ENCODE measurements at regions not wholly inside any gene's neighbourhood (a gene's known extent, or its start where the extent isn't known, plus 50 kb on each side); places are given as distances from the start of the nearest gene placed in this dataset.

GRCh38 chr2:128755695-128756364, 437.2 kb upstream of the HS6ST1 start:
- Histone ChIP-seq H3K27ac (no peak overlapping the region), H3K4me3 (no peak overlapping the region), H3K4me1 (ENCODE audit: insufficient read depth) (peaks cover 5% of the 10 kb centered on the region), H3K9me3 (no peaks in the 10 kb centered on the region), H3K36me3 (no peaks in the 10 kb centered on the region), H3K27me3 (no peaks in the 10 kb centered on the region)
- DNase-seq = no peak
- intact Hi-C loops (cut with DNase I) = loop anchor here in 1 of 4 donors (5.0 kb wide), 1 partner anchor 434 kb away; no protein-coding TSS in a partner anchor
- no peak for TF ChIP-seq CTCF (IDR thresholded peaks at IDR 0.05)
- TF ChIP-seq POLR2A (IDR thresholded peaks at IDR 0.05) = no peak
- no peak for TF ChIP-seq EP300 (IDR thresholded peaks at IDR 0.05)
- 54 to 64% (median 64%) methylated on average over 15 of the region's 15 CpGs for WGBS, 3 donors

- 14 to 18% (median 18%) methylated on average over 2 of the region's 2 CpGs for WGBS, 3 donors
- no peak for TF ChIP-seq CTCF (IDR thresholded peaks at IDR 0.05)
- TF ChIP-seq EP300 (IDR thresholded peaks at IDR 0.05) = no peak
- no peak for TF ChIP-seq POLR2A (IDR thresholded peaks at IDR 0.05)
- no peak for DNase-seq
Measured at GRCh38 chr2:128756365-128756717, 437.7 kb upstream of the HS6ST1 start.

GRCh38 chr2:128765811-128766210, 447.1 kb upstream of the HS6ST1 start:
- Histone ChIP-seq H3K9me3 (no peaks in the 10 kb centered on the region), H3K4me3 (no peak overlapping the region), H3K27ac (no peak overlapping the region), H3K36me3 (no peaks in the 10 kb centered on the region), H3K4me1 (ENCODE audit: insufficient read depth) (no peaks in the 10 kb centered on the region), H3K27me3 (no peaks in the 10 kb centered on the region)
- intact Hi-C loops (cut with DNase I) = no loop called here
- DNase-seq = peak in 1 of 5 donors; percentile 15
- WGBS, 3 donors = 56 to 73% (median 68%) methylated on average over 6 of the region's 6 CpGs
- TF ChIP-seq EP300 (IDR thresholded peaks at IDR 0.05) (no peak), POLR2A (IDR thresholded peaks at IDR 0.05) (no peak), CTCF (IDR thresholded peaks at IDR 0.05) (no peak)

More at GRCh38 chr2:128756365-128756717, 437.7 kb upstream of the HS6ST1 start:
- H3K9me3 ChIP-seq = no peaks in the 10 kb centered on the region
- no peak overlapping the region for H3K4me3 ChIP-seq
- peaks cover 4% of the 10 kb centered on the region for H3K4me1 ChIP-seq (ENCODE audit: insufficient read depth)
- H3K27ac ChIP-seq = no peak overlapping the region
- no peaks in the 10 kb centered on the region for H3K27me3 ChIP-seq
- no peaks in the 10 kb centered on the region for H3K36me3 ChIP-seq
- intact Hi-C loops (cut with DNase I) = loop anchor here in 1 of 4 donors (5.0 kb wide), 1 partner anchor 434 kb away; no protein-coding TSS in a partner anchor

GRCh38 chr2:128768041-128768440, 449.4 kb upstream of the HS6ST1 start:
- H3K36me3 ChIP-seq = no peaks in the 10 kb centered on the region
- no peaks in the 10 kb centered on the region for H3K9me3 ChIP-seq
- H3K27me3 ChIP-seq = no peaks in the 10 kb centered on the region
- no peak for DNase-seq
- 19 to 35% (median 33%) methylated on average over 1 of the region's 1 CpG for WGBS, 3 donors
- no peak overlapping the region for H3K27ac ChIP-seq
- intact Hi-C loops (cut with DNase I) = no loop called here
- H3K4me3 ChIP-seq = no peak overlapping the region
- H3K4me1 ChIP-seq (ENCODE audit: insufficient read depth) = no peaks in the 10 kb centered on the region
- TF ChIP-seq POLR2A (IDR thresholded peaks at IDR 0.05) (no peak), EP300 (IDR thresholded peaks at IDR 0.05) (no peak), CTCF (IDR thresholded peaks at IDR 0.05) (no peak)

Measured in ovary (tissue), 7 donors.